GM23248 (cell line): ENCODE measurements at regions not wholly inside any gene's neighbourhood (a gene's known extent, or its start where the extent isn't known, plus 50 kb on each side); places are given as distances from the start of the nearest gene placed in this dataset.

Experiments used
- DNase-seq: peaks from one replicate; pipeline ENCODE4 v3.0.0-alpha.2; 2015
- H2AFZ ChIP-seq: fragments of 200-600 bp; sonication (generic); 2 replicates; pipeline ENCODE4 v1.6.1; 2016; ENCODE audit warnings: antibody characterized with exemption
- H3F3A ChIP-seq: fragments of 200-600 bp; sonication (generic); 2 replicates; pipeline ENCODE4 v1.6.1; 2016; ENCODE audit warnings: mild to moderate bottlenecking, antibody characterized with exemption, mixed run types; ENCODE audit not compliant: insufficient read depth
- H3K27ac ChIP-seq: fragments of 200-600 bp; sonication (generic); 2 replicates; pipeline ENCODE4 v1.5.1; 2016; ENCODE audit warnings: mild to moderate bottlenecking
- H3K27me3 ChIP-seq: fragments of 200-600 bp; sonication (generic); replicated peaks from 2 replicates; pipeline ENCODE4 v1.6.1; 2016; ENCODE audit warnings: mild to moderate bottlenecking; ENCODE audit not compliant: insufficient read depth
- H3K36me3 ChIP-seq: fragments of 200-600 bp; sonication (generic); 2 replicates; pipeline ENCODE4 v1.6.1; 2016; ENCODE audit warnings: low read depth, mild to moderate bottlenecking
- H3K4me1 ChIP-seq: fragments of 200-600 bp; sonication (generic); 2 replicates; pipeline ENCODE4 v1.6.1; 2016; ENCODE audit warnings: mild to moderate bottlenecking; ENCODE audit not compliant: insufficient read depth
- H3K4me2 ChIP-seq: fragments of 200-600 bp; sonication (generic); one replicate; pipeline ENCODE4 v1.6.1; 2016; ENCODE audit warnings: mild to moderate bottlenecking; ENCODE audit not compliant: unreplicated experiment
- H3K4me3 ChIP-seq: fragments of 200-600 bp; sonication (generic); 2 replicates; pipeline ENCODE4 v1.5.1; 2016; ENCODE audit warnings: mild to moderate bottlenecking
- H3K79me2 ChIP-seq: fragments of 200-600 bp; sonication (generic); 2 replicates; pipeline ENCODE4 v1.6.1; 2016; ENCODE audit warnings: mild to moderate bottlenecking; ENCODE audit not compliant: insufficient read depth
- H3K9ac ChIP-seq: fragments of 200-600 bp; sonication (generic); 2 replicates; pipeline ENCODE4 v1.6.1; 2016; ENCODE audit warnings: mild to moderate bottlenecking
- H3K9me2 ChIP-seq: fragments of 200-600 bp; sonication (generic); 2 replicates; pipeline ENCODE4 v1.6.1; 2016; ENCODE audit warnings: mixed run types, mild to moderate bottlenecking, moderate library complexity; ENCODE audit not compliant: insufficient read depth
- H3K9me3 ChIP-seq: fragments of 200-600 bp; sonication (generic); one replicate; pipeline ENCODE4 v1.6.1; 2017; ENCODE audit warnings: low read depth
- H4K20me1 ChIP-seq: fragments of 200-600 bp; sonication (generic); 2 replicates; pipeline ENCODE4 v1.6.0; 2016; ENCODE audit not compliant: insufficient read depth
- EZH2 ChIP-seq: fragments of 200-600 bp; sonication (generic); IDR thresholded peaks from 2 replicates; pipeline ENCODE4 v1.6.1; 2018; ENCODE audit warnings: antibody characterized with exemption, mild to moderate bottlenecking; ENCODE audit not compliant: insufficient read depth, poor library complexity, severe bottlenecking
- EZH2phosphoT487 ChIP-seq: fragments of 200-600 bp; sonication (generic); IDR thresholded peaks from 2 replicates; pipeline ENCODE4 v1.6.1; 2018; ENCODE audit warnings: antibody characterized with exemption, moderate library complexity, mild to moderate bottlenecking, low read depth; ENCODE audit not compliant: insufficient read depth
- WGBS, 2 experiments: methylation state at CpG; one replicate each; pipeline ENCODE4 v1.1.6; 2015 to 2017; ENCODE audit warnings: low lambda C conversion rate in 2 of 2, low coverage in 1 of 2; ENCODE audit errors: missing lambda C conversion rate in 2 of 2; 5-methylcytosine and 5-hydroxymethylcytosine counted together
- in situ Hi-C: fragments of 300-500 bp; cut with MboI; formaldehyde crosslinking; loops from 2 replicates; pipeline ENCODE4 v1.15.0; 2020

- Histone ChIP-seq H3K4me2 (peak overlapping the region; percentile 91), H3K27ac (peak overlapping the region; percentile 94), H3K9me3 (no peaks in the 10 kb centered on the region), H3K36me3 (no peaks in the 10 kb centered on the region), H3K9me2 (no peaks in the 10 kb centered on the region), H3K27me3 (no peaks in the 10 kb centered on the region), H3K4me1 (peaks cover 29% of the 10 kb centered on the region), H4K20me1 (no peaks in the 10 kb centered on the region), H2AFZ (peak overlapping the region; percentile 85), H3K9ac (peak overlapping the region; percentile 83), H3K4me3 (peak overlapping the region; percentile 76), H3F3A (peaks cover 26% of the 10 kb centered on the region), H3K79me2 (no peaks in the 10 kb centered on the region)
- TF ChIP-seq EZH2 (no peak), EZH2phosphoT487 (no peak)
- DNase-seq: peak; percentile 62
- 24 to 29% methylated on average over 5 of the region's 5 CpGs for WGBS, 2 experiments
- in situ Hi-C loops: no loop called here
Measured at GRCh38 chr12:67826946-67827720, 162.1 kb upstream of the IFNG-AS1 start.

GRCh38 chr12:67827820-67828383 lies 161.3 kb upstream of the IFNG-AS1 start:
- Histone ChIP-seq H3K27me3 (no peaks in the 10 kb centered on the region), H3K79me2 (no peaks in the 10 kb centered on the region), H3K4me3 (peak overlapping the region; percentile 76), H3K4me2 (peak overlapping the region; percentile 91), H3K27ac (peak overlapping the region; percentile 94), H3F3A (peaks cover 26% of the 10 kb centered on the region), H3K9me2 (no peaks in the 10 kb centered on the region), H3K9ac (peak overlapping the region; percentile 83), H3K36me3 (no peaks in the 10 kb centered on the region), H3K9me3 (no peaks in the 10 kb centered on the region), H3K4me1 (peaks cover 29% of the 10 kb centered on the region), H2AFZ (peak overlapping the region; percentile 85), H4K20me1 (no peaks in the 10 kb centered on the region)
- peak; percentile 98 for DNase-seq
- TF ChIP-seq EZH2: no peak
- TF ChIP-seq EZH2phosphoT487: no peak
- in situ Hi-C loops: no loop called here
- 0% methylated on average over 7 of the region's 7 CpGs for WGBS, 2 experiments

- H3K9ac ChIP-seq: no peak overlapping the region
- H3K4me3 ChIP-seq: no peak overlapping the region
- H3K4me1 ChIP-seq: peaks cover 29% of the 10 kb centered on the region
- no peaks in the 10 kb centered on the region for H3K79me2 ChIP-seq
- no peaks in the 10 kb centered on the region for H3K36me3 ChIP-seq
- DNase-seq: no peak
- H3K27ac ChIP-seq: no peak overlapping the region
- no peak overlapping the region for H2AFZ ChIP-seq
- TF ChIP-seq EZH2 (no peak), EZH2phosphoT487 (no peak)
- no peaks in the 10 kb centered on the region for H3K9me2 ChIP-seq
- H4K20me1 ChIP-seq: no peaks in the 10 kb centered on the region
- no peak overlapping the region for H3K4me2 ChIP-seq
- 93 to 97% methylated on average over 4 of the region's 4 CpGs for WGBS, 2 experiments
- no peaks in the 10 kb centered on the region for H3K27me3 ChIP-seq
- no peaks in the 10 kb centered on the region for H3K9me3 ChIP-seq
- in situ Hi-C loops: no loop called here
- peaks cover 26% of the 10 kb centered on the region for H3F3A ChIP-seq
Measured at GRCh38 chr12:67829896-67830295, 159.4 kb upstream of the IFNG-AS1 start.

- Histone ChIP-seq H3K36me3 (no peaks in the 10 kb centered on the region), H3F3A (peaks cover 14% of the 10 kb centered on the region), H2AFZ (no peak overlapping the region), H3K4me3 (no peak overlapping the region), H3K4me2 (no peak overlapping the region), H3K9ac (no peak overlapping the region), H3K27me3 (no peaks in the 10 kb centered on the region), H3K79me2 (no peaks in the 10 kb centered on the region), H4K20me1 (no peaks in the 10 kb centered on the region), H3K9me2 (no peaks in the 10 kb centered on the region), H3K4me1 (peaks cover 12% of the 10 kb centered on the region), H3K27ac (no peak overlapping the region), H3K9me3 (no peaks in the 10 kb centered on the region)
- 86 to 90% methylated on average over 2 of the region's 2 CpGs for WGBS, 2 experiments
- DNase-seq: no peak
- in situ Hi-C loops: no loop called here
- TF ChIP-seq EZH2phosphoT487 (no peak), EZH2 (no peak)
Measured at GRCh38 chr12:67832155-67832554, 157.1 kb upstream of the IFNG-AS1 start.
